Ovary (tissue), 7 donors: ENCODE measurements at regions not wholly inside any gene's neighbourhood (a gene's known extent, or its start where the extent isn't known, plus 50 kb on each side); places are given as distances from the start of the nearest gene placed in this dataset.
"Not testable (repeated sequence)": the region's sequence is repeated elsewhere in the genome, so short reads cannot be mapped to it uniquely, and the experiment has no call there.

ENCODE experiments used
- DNase-seq, 5 donors: peaks; one replicate each; pipeline ENCODE4 v3.0.0-alpha.2; 2019 to 2020
- H3K27ac ChIP-seq, 2 donors: fragments of 200-600 bp; one replicate each; pipeline versions ENCODE4 v1.5.1 to v1.8.0; 2019 to 2022
- H3K27me3 ChIP-seq: fragments of 200-600 bp; one replicate; pipeline ENCODE4 v1.8.0; 2022
- H3K36me3 ChIP-seq: fragments of 200-600 bp; sonication (generic); one replicate; pipeline ENCODE4 v1.5.1; 2019
- H3K4me1 ChIP-seq: one replicate; pipeline ENCODE4 v1.8.1; 2013; ENCODE audit warnings: mild to moderate bottlenecking, moderate library complexity; ENCODE audit not compliant: insufficient read depth
- H3K4me3 ChIP-seq: fragments of 200-600 bp; sonication (generic); one replicate; pipeline ENCODE4 v1.5.1; 2017
- H3K9me3 ChIP-seq, 2 donors: fragments of 200-600 bp in 1 of 2; sonication (generic) in 1 of 2; one replicate each; pipeline versions ENCODE4 v1.5.1 to v1.8.1; 2013 to 2019; ENCODE audit warnings: mild to moderate bottlenecking in 1 of 2, moderate library complexity in 1 of 2
- CTCF ChIP-seq, 3 donors: fragments of 450-650 bp in 2 of 3; fragments of 200-600 bp in 1 of 3; IDR thresholded peaks; one replicate each; pipeline versions ENCODE4 v1.5.1 to v1.8.0; 2016 to 2022; ENCODE audit warnings: antibody characterized with exemption in 3 of 3, mild to moderate bottlenecking in 1 of 3
- EP300 ChIP-seq: sonication (generic); formaldehyde crosslinking; IDR thresholded peaks from one replicate; pipeline ENCODE4 v1.6.1; 2017; ENCODE audit warnings: antibody characterized with exemption
- POLR2A ChIP-seq: fragments of 450-650 bp; IDR thresholded peaks from one replicate; pipeline ENCODE4 v1.6.1; 2017; ENCODE audit warnings: antibody characterized with exemption, mild to moderate bottlenecking, moderate library complexity
- WGBS, 3 donors: extraction: QIAGEN DNeasy Blood & Tissue Kit in 1 of 3; methylation state at CpG; one replicate each; pipeline versions ENCODE4 v1.1.5 to v1.1.7; 2013 to 2017; 5-methylcytosine and 5-hydroxymethylcytosine counted together
- intact Hi-C, 4 donors: fragments of 100-400 bp; cut with DNase I; formaldehyde crosslinking; loops; one replicate each; pipeline versions ENCODE4 v1.11.0 to v1.15.1; 2022 to 2023
- donor health status: DM: no; HTN: no; CAD: no; lungs with moderate emphysema.
- donor health status: DM: no; HTN: no; CAD: no.
- donor health status: Bipolar disorder and iron deficiency.
- donor health status: DM: no; HTN: no; CAD: no.
- donor health status: DM: yes; HTN: yes; CAD: no.

GRCh38 chr10:114872519-114873087, 51.0 kb downstream of the FHIP2A start:
- no peaks in the 10 kb centered on the region for H3K27me3 ChIP-seq
- TF ChIP-seq EP300 (no peak), POLR2A (no peak)
- no peak overlapping the region for H3K27ac ChIP-seq
- H3K4me3 ChIP-seq: no peak overlapping the region
- peaks cover 2% of the 10 kb centered on the region for H3K4me1 ChIP-seq
- H3K9me3 ChIP-seq: no peaks in the 10 kb centered on the region
- DNase-seq: no peak
- H3K36me3 ChIP-seq: no peaks in the 10 kb centered on the region
- intact Hi-C loops: loop anchor here in 1 of 4 donors (10.0 kb wide), 1 partner anchor 252 kb away; no protein-coding TSS in a partner anchor

- DNase-seq: no peak
- intact Hi-C loops: loop anchor here in 2 of 4 donors (5.0 to 10.0 kb wide), 2 partner anchors 250 to 252 kb away; no protein-coding TSS in a partner anchor
- Histone ChIP-seq H3K4me1 (peaks cover 2% of the 10 kb centered on the region), H3K4me3 (no peak overlapping the region), H3K36me3 (no peaks in the 10 kb centered on the region), H3K27me3 (no peaks in the 10 kb centered on the region), H3K27ac (no peak overlapping the region), H3K9me3 (no peaks in the 10 kb centered on the region)
- TF ChIP-seq POLR2A (no peak), EP300 (no peak), CTCF (IDR thresholded peaks at IDR 0.05) (no peak)
- WGBS, 3 donors: 44 to 64% (median 50%) methylated on average over 17 of the region's 17 CpGs
Measured at GRCh38 chr10:114874827-114875411, 53.3 kb downstream of the FHIP2A start.

- not testable (repeated sequence) for H3K4me3 ChIP-seq, H3K36me3 ChIP-seq, DNase-seq, H3K9me3 ChIP-seq, H3K4me1 ChIP-seq, H3K27me3 ChIP-seq, H3K27ac ChIP-seq
- intact Hi-C loops: loop anchor here in 2 of 4 donors (5.0 to 10.0 kb wide), 2 partner anchors 249 to 252 kb away; no protein-coding TSS in a partner anchor
- WGBS, 3 donors: 86 to 98% (median 90%) methylated on average over 4 of the region's 4 CpGs
Measured at GRCh38 chr10:114875590-114876081, 54.1 kb downstream of the FHIP2A start.

- 80 to 85% (median 81%) methylated on average over 9 of the region's 9 CpGs for WGBS, 3 donors
- TF ChIP-seq CTCF (IDR thresholded peaks at IDR 0.05) (no peak), EP300 (no peak), POLR2A (no peak)
- intact Hi-C loops: loop anchor here in 2 of 4 donors (5.0 to 10.0 kb wide), 2 partner anchors 249 to 251 kb away; no protein-coding TSS in a partner anchor
- Histone ChIP-seq H3K4me1 (peaks cover 7% of the 10 kb centered on the region), H3K4me3 (no peak overlapping the region), H3K27me3 (no peaks in the 10 kb centered on the region), H3K9me3 (no peaks in the 10 kb centered on the region), H3K36me3 (no peaks in the 10 kb centered on the region), H3K27ac (no peak overlapping the region)
- DNase-seq: no peak
Measured at GRCh38 chr10:114876169-114876568, 54.6 kb downstream of the FHIP2A start.

- 17 to 20% (median 19%) methylated on average over 20 of the region's 20 CpGs for whole genome bisulfite sequencing, 3 donors
- no peaks in the 10 kb centered on the region for H3K36me3 ChIP-seq
- TF ChIP-seq POLR2A (no peak), EP300 (no peak), CTCF (IDR thresholded peaks at IDR 0.05) (peak; percentile 51 to 72 (median 64))
- no peak overlapping the region for H3K4me3 ChIP-seq
- intact Hi-C loops: loop anchor here in 2 of 4 donors (5.0 to 10.0 kb wide), 2 partner anchors 248 to 251 kb away; no protein-coding TSS in a partner anchor
- no peaks in the 10 kb centered on the region for H3K27me3 ChIP-seq
- no peaks in the 10 kb centered on the region for H3K9me3 ChIP-seq
- H3K4me1 ChIP-seq: peaks cover 9% of the 10 kb centered on the region
- no peak overlapping the region for H3K27ac ChIP-seq
- DNase-seq: peak; percentile 73 to 85 (median 77)
Measured at GRCh38 chr10:114876602-114877300, 55.2 kb downstream of the FHIP2A start.
